ENCODE measurements at regions not wholly inside any gene's neighbourhood (a gene's known extent, or its start where the extent isn't known, plus 50 kb on each side); places are given as distances from the start of the nearest gene placed in this dataset.

DNA sequence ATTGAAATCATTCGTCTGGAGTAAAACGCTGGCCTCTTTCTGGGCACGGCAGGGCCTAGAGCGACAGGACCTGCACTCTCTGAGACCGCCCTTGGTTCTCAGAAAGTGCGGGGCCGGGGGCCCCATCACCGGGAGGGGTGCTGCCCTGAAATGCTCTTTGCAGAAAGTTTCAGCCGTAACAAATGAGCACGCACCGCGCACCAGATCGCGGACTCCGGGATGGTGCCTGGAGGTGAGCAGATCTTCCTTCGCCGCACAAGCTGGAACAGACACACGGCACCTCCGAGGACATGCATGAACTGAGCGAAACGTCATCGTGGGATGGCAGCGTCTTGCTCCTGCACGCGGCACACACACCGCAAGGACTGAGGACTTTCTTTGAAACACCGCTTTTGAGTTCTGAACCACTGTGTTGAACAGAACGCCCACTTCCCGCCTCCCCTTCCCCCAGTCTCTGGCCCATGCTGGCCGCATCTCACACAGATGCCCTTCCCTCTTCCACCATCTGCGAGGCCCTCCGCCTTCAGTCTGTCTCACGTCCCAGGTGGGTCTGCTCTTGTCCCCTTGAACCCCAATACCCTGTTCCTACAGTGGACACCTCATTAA is 538.7 kb upstream of the MGMT start:
- no peak for TF ChIP-seq POLR2A (IDR thresholded peaks at IDR 0.05; ENCODE audit: low read length)
- no peak for TF ChIP-seq GATA1 (IDR thresholded peaks at IDR 0.05; ENCODE audit: low read depth, low read length)

Measured in erythroblast (primary cell).